Thyroid gland (tissue), 4 donors: ENCODE measurements at regions not wholly inside any gene's neighbourhood (a gene's known extent, or its start where the extent isn't known, plus 50 kb on each side); places are given as distances from the start of the nearest gene placed in this dataset.

ENCODE experiments used
- DNase-seq, 2 donors: peaks; one replicate each; pipeline ENCODE4 v3.0.0-alpha.2; 2019
- H3K27ac ChIP-seq, 3 donors: fragments of 200-600 bp; sonication (generic); 1 replicate in 2 of 3; 2 replicates in 1 of 3; pipeline ENCODE4 v1.5.1; 2016 to 2019; ENCODE audit warnings: mild to moderate bottlenecking in 1 of 3, moderate library complexity in 1 of 3
- H3K27me3 ChIP-seq: fragments of 200-600 bp; sonication (generic); one replicate; pipeline ENCODE4 v1.5.1; 2019
- H3K36me3 ChIP-seq, 2 donors: fragments of 200-600 bp; sonication (generic); one replicate each; pipeline ENCODE4 v1.5.1; 2016 to 2019
- H3K4me1 ChIP-seq, 2 donors: fragments of 200-600 bp; sonication (generic); one replicate each; pipeline ENCODE4 v1.5.1; 2017 to 2019
- H3K4me3 ChIP-seq, 3 donors: fragments of 200-600 bp; sonication (generic); replicated peaks in 1 of 3; 1 replicate in 2 of 3; 2 replicates in 1 of 3; pipeline ENCODE4 v1.5.1; 2016; ENCODE audit warnings: mild to moderate bottlenecking in 1 of 3
- H3K9me3 ChIP-seq: fragments of 200-600 bp; sonication (generic); one replicate; pipeline ENCODE4 v1.5.1; 2017
- POLR2A ChIP-seq, 2 donors: fragments of 450-650 bp; IDR thresholded peaks; one replicate each; pipeline ENCODE4 v1.6.1; 2017; ENCODE audit warnings: antibody characterized with exemption in 2 of 2, mild to moderate bottlenecking in 2 of 2, moderate library complexity in 1 of 2
- WGBS, 2 donors: methylation state at CpG; one replicate each; pipeline ENCODE4 v1.1.5; 2017; 5-methylcytosine and 5-hydroxymethylcytosine counted together
- intact Hi-C: fragments of 100-400 bp; cut with DNase I; formaldehyde crosslinking; loops from one replicate; pipeline ENCODE4 v1.15.1; 2023
- TF ChIP-seq, protein P1 (sequence below), 6 experiments: fragments of 200-600 bp in 3 of 6; fragments of 450-650 bp in 3 of 6; sonication (generic) in 3 of 6; IDR thresholded peaks; one replicate each; pipeline ENCODE4 v1.5.1; 2016 to 2019; ENCODE audit warnings: antibody characterized with exemption in 6 of 6, mild to moderate bottlenecking in 2 of 6, inconsistent platforms in 1 of 6, moderate library complexity in 1 of 6

DNA sequence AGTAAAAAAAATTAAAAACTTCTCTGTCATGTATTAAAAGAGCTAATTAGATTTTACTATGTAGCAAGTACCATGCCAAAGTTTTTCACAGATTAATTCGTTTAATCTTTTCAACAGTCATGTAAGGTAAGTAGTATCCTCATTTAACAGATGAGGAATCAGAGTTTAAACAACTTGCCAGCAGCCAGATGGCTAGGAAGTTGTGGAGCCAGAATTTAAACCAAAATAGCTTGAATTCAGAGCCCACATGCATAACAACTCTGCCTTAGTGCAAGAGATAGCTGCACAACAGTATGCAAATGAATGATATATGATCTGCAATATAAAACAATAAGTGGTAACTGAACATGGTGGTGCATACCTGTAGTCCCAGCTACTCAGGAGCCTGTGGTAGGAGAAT is 75.3 kb downstream of the NAP1L3 start:
- Histone ChIP-seq H3K4me3 (no peak overlapping the region), H3K9me3 (no peaks in the 10 kb centered on the region), H3K27ac (no peak overlapping the region), H3K27me3 (no peaks in the 10 kb centered on the region), H3K4me1 (no peaks in the 10 kb centered on the region), H3K36me3 (no peaks in the 10 kb centered on the region)
- WGBS, 2 donors, result 82 to 83% methylated on average over 1 of the region's 1 CpG
- intact Hi-C loops, result no loop called here
- no peak for DNase-seq
- TF ChIP-seq POLR2A (IDR thresholded peaks at IDR 0.05), result no peak
- TF ChIP-seq, protein P1, sequence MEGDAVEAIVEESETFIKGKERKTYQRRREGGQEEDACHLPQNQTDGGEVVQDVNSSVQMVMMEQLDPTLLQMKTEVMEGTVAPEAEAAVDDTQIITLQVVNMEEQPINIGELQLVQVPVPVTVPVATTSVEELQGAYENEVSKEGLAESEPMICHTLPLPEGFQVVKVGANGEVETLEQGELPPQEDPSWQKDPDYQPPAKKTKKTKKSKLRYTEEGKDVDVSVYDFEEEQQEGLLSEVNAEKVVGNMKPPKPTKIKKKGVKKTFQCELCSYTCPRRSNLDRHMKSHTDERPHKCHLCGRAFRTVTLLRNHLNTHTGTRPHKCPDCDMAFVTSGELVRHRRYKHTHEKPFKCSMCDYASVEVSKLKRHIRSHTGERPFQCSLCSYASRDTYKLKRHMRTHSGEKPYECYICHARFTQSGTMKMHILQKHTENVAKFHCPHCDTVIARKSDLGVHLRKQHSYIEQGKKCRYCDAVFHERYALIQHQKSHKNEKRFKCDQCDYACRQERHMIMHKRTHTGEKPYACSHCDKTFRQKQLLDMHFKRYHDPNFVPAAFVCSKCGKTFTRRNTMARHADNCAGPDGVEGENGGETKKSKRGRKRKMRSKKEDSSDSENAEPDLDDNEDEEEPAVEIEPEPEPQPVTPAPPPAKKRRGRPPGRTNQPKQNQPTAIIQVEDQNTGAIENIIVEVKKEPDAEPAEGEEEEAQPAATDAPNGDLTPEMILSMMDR (IDR thresholded peaks at IDR 0.05), result no peak

DNA sequence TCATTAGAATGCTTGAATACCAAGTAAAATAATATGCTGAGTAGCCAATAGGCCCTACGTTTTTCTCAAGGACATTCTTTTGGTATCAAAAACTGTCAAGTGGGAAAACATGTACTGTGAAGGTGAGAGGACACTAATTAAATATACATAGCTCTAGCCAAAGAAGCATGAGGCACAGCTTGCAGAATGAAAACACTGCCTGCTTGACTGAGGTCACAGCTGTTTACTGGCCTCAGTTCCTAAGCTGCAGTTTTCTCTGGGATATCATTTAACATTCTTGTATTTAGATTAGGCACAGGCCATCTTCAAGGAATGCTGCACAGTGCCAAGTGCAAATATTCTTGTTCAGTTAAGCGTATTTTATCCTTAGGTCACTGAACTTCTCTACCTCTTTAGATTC is 78.6 kb downstream of the NAP1L3 start:
- 15 to 18% methylated on average over 2 of the region's 2 CpGs for WGBS, 2 donors
- Histone ChIP-seq H3K4me3 (no peak overlapping the region), H3K27ac (no peak overlapping the region), H3K4me1 (no peaks in the 10 kb centered on the region), H3K9me3 (no peaks in the 10 kb centered on the region), H3K27me3 (no peaks in the 10 kb centered on the region), H3K36me3 (no peaks in the 10 kb centered on the region)
- TF ChIP-seq POLR2A (IDR thresholded peaks at IDR 0.05), result no peak
- TF ChIP-seq, protein P1 (IDR thresholded peaks at IDR 0.05), result no peak
- DNase-seq, result no peak
- intact Hi-C loops, result no loop called here

DNA sequence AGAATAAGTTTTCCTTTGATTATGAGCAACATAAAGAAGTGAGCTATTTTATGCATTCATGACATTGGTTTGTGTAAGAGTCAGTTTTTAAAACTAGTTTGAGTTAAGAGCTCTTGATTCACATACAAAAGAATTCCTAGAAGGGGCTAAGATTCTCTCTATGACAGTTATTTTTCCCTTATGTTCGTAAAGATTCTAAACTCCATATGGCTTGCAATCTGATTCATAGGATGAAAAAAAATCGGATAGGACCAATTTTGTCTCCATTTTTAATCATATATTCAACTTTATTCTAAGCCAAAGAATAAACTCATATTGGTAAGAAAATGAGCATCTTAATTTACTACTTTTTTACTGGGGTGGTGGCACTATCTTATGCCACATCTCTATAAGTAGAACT is 79.4 kb downstream of the NAP1L3 start:
- Histone ChIP-seq H3K27me3 (no peaks in the 10 kb centered on the region), H3K27ac (no peak overlapping the region), H3K4me3 (no peak overlapping the region), H3K36me3 (no peaks in the 10 kb centered on the region), H3K4me1 (no peaks in the 10 kb centered on the region), H3K9me3 (no peaks in the 10 kb centered on the region)
- 45 to 83% methylated on average over 2 of the region's 2 CpGs for WGBS, 2 donors
- no peak for DNase-seq
- intact Hi-C loops, result no loop called here
- no peak for TF ChIP-seq POLR2A (IDR thresholded peaks at IDR 0.05)
- TF ChIP-seq, protein P1 (IDR thresholded peaks at IDR 0.05), result no peak

DNA sequence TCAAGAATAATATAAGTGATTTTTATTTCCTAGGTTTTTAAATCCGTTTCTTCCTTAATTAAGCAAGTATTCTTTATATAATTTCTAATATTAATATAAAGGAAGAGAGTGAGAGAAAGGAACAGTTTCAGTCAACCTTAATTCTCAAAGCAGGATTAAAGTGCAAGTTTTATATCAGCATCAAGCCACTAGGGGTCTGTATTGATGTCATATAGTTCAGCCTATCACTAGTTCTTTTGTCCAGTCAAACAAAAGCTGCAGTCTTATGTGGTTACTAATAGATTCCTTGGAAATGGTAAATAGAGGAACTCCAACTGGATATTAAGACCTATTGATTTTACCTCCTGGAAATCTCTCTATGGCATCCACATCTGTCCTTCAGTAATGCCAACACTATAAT is 82.0 kb downstream of the NAP1L3 start:
- DNase-seq, result no peak
- Histone ChIP-seq H3K9me3 (no peaks in the 10 kb centered on the region), H3K4me1 (no peaks in the 10 kb centered on the region), H3K27ac (no peak overlapping the region), H3K36me3 (no peaks in the 10 kb centered on the region), H3K4me3 (no peak overlapping the region), H3K27me3 (no peaks in the 10 kb centered on the region)
- intact Hi-C loops, result no loop called here
- 35 to 63% methylated on average over 1 of the region's 1 CpG for WGBS, 2 donors
- no peak for TF ChIP-seq POLR2A (IDR thresholded peaks at IDR 0.05)
- TF ChIP-seq, protein P1 (IDR thresholded peaks at IDR 0.05), result no peak

DNA sequence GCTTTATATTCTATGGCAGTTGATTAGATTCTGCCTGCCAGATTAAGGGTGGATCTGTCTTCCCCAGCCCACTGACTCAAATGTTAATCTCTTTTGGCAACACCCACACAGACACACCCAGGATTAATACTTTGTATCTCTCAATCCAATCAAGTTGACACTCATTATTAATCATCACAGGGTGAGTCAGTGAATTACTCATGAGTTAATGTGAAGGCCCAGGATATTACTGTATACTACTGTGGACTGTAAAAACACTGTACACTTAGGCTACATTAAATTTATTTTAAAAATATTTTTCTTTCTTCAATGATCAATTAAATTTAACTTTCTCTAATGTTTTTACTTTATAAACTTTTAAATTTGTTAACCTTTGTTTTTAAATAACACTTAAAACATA is 87.7 kb downstream of the NAP1L3 start:
- Histone ChIP-seq H3K36me3 (no peaks in the 10 kb centered on the region), H3K27me3 (no peaks in the 10 kb centered on the region), H3K27ac (no peak overlapping the region), H3K4me3 (no peak overlapping the region), H3K9me3 (no peaks in the 10 kb centered on the region), H3K4me1 (no peaks in the 10 kb centered on the region)
- no peak for DNase-seq
- intact Hi-C loops, result no loop called here
- TF ChIP-seq, protein P1 (IDR thresholded peaks at IDR 0.05), result no peak
- TF ChIP-seq POLR2A (IDR thresholded peaks at IDR 0.05), result no peak
